NCI-H2081 treated with DMSO at 0.1 percent for 48 hours (cell line): ENCODE measurements at regions not wholly inside any gene's neighbourhood (a gene's known extent, or its start where the extent isn't known, plus 50 kb on each side); places are given as distances from the start of the nearest gene placed in this dataset.
A peak's percentile ranks its signal among the peaks of the same experiment; 100 is the strongest.
"Not testable (repeated sequence)": the region's sequence is repeated elsewhere in the genome, so short reads cannot be mapped to it uniquely, and the experiment has no call there.

Experiments used
- DNase-seq: peaks from one replicate; lab custom pipeline; 2025; lab: John Stamatoyannopoulos, UW

DNA sequence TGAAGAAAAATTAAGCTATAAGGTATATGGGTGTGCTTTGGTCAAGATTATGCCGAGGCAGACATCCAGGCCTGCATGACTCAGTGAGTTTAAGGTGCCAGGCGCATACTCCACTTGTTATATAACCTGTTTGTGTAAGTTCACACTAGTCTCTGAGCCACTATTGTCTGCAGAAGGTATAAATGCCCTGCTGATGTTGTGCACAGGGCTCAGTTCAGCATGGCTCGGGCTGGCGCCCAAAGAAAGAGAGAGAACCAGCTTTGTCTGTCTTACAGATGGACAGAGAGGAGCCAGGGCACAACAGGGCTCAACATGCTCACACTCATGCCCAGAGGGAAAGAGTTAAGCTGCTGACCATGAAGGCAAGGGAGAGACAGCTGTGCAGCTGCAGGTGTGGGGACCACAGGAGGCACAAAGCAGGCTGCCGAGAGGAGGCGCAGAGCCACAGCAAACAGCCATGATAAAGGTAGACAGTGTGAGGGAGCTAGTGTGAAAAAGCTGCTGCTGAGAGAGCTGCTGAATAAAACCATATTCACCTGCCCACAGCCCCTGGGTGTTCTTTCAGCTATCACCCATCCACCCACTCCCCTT, 1587.6 kb upstream of the C9orf72 start:
- peak; percentile 84 for DNase-seq

DNA sequence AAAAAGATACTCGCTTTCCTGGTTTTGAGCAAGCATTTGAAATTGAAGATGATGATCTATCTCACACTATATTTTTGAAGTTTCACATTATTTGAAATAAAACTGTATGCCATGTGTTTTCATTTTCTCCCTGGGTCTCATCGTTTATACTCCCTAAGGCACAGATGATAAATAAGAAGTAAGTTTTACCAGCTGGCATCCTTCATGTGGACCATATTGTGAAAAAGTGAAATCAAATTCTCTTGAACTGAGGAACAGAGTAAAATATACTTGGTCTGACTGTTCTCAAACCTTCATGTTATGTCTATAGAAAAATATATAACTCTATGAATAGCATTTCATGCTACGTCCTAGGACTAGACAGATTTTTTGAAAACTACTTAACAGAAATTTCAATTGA, 1600.9 kb upstream of the C9orf72 start:
- DNase-seq, result no peak

DNA sequence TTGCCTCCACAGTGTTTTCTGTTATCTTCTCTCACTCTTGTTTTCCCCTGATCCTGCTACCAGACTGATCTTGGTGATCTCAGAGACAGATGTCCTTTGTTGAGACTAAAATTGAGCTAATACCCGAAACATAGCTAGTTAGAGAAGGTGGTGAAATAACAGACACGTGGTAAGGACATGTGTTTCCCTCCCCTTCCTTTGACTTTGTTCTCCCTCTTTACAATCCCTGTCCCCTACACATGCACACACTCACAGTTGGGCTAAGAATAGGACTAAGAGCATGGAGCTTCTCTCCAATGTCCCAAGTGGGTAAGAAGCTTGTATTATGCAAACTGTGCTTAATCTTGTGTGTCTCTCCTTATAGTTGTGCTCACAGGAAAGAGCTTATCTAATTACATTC, 1603.0 kb upstream of the C9orf72 start:
- DNase-seq, result no peak

DNA sequence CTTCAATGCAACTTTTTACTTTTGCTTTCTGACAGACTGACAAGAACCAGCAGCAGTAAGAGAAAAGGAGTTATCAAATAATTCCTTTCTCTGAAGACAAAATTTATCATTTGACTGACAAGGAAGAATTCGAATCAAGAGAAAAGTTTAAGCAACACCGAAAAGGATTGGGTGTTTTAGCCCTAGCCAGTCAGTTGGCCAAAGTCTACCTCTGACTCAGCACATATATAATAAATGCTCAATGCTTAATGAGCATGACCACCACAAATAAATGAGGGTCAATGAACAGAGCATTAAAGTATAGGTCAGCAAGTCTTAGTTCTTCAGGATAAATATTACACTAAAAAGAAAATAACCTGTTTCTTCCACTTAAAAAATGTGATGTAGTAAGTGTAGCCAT, 1603.5 kb upstream of the C9orf72 start:
- no peak for DNase-seq

DNA sequence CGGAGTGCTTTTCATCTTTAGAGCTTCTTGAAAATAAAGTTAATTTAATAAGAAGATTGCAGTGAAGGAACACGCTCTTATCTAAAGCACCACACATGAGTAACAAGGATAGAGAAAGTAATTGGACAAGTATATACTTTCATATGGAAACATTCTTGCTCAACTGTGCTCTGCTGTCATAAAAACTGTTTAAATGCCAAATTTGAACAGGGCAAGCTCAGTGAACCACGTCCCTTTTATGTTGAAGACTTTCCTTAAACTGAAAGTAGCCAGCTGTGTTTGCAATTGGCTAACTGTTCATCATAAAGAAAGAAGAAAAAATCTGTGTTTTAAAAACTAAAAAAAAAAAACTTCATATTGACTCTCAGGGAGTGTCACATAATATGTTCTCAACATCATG, 1610.7 kb upstream of the C9orf72 start:
- DNase-seq, result no peak

DNA sequence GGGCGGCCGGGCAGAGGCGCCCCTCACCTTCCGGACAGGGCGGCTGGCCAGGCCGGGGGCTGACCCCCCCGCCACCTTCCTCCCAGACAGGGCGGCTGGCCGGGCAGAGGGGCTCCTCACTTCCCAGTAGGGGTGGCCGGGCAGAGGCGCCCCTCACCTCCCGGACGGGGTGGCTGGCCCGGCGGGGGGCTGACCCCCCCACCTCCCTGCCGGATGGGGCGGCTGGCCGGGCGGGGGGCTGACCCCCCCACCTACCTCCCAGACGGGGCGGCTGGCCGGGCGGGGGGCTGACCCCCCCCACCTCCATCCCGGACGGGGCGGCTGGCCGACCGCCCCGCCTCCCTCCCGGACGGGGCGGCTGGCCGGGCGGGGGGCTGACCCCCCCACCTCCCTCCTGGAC, 1615.5 kb upstream of the C9orf72 start:
- DNase-seq, result not testable (repeated sequence)

DNA sequence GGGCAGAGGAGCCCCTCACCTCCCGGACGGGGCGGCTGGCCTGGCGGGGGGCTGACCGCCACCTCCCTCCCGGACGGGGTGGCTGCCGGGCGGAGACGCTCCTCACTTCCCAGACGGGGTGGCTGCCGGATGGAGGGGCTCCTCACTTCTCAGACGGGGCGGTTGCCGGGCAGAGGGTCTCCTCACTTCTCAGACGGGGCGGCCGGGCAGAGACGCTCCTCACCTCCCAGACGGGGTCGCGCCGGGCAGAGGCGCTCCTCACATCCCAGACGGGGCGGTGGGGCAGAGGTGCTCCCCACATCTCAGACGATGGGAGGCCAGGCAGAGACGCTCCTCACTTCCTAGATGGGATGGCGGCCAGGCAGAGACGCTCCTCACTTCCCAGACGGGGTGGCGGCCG, 1615.9 kb upstream of the C9orf72 start:
- not testable (repeated sequence) for DNase-seq

DNA sequence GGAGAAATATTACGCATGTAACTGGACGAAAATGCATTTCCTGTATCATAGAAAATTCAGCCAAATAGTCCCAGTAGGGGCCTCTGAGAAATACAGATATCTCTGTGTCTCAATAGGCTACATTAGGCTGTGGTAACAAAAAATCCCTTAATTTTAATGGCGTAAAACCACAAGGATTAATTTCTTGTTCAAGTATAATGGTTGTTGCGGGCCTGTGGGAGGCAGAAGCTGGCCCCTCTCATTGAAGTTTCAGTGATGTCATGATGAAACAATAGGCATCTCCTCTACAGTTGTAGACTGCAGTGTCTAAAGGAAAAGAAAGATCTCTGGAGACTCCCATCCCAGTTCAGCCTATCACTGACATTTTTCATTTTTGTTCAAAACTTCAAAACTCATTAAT, 1625.6 kb upstream of the C9orf72 start:
- no peak for DNase-seq

DNA sequence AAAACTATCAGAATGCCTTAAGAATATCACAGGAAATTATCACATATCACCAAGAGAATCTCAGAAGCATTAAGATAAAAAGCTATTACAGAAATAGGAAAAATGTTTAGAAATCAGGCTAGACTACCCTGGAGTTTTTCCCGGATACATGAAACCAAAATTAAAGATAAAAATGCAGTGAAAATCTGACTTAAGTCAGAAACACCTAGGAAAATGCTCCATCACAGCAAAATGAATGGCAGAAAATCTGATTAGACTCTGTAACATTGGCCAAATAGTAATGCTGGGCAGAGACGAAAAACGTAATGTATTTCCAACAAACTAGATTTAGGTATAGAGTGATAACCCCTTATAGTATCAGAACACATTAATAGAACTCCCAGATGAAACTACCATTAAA, 1626.7 kb upstream of the C9orf72 start:
- no peak for DNase-seq

DNA sequence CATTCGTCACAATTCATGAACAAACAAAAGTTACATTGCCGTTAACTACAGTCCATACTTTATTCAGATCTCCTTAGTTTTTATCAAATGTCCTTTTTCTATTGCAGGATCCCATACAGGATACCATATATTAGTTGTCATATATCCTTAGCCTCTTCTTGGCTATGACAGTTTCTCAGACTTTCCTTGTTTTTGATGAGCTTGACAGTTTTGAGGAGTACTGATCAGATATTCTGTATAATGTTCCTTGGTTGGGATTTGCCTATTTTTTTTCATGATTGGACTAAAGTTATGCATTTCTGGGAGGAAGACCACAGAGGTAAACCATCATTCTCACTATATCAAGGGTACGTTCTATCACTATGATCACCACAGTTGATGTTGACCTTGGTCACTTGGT, 1627.4 kb upstream of the C9orf72 start:
- no peak for DNase-seq

DNA sequence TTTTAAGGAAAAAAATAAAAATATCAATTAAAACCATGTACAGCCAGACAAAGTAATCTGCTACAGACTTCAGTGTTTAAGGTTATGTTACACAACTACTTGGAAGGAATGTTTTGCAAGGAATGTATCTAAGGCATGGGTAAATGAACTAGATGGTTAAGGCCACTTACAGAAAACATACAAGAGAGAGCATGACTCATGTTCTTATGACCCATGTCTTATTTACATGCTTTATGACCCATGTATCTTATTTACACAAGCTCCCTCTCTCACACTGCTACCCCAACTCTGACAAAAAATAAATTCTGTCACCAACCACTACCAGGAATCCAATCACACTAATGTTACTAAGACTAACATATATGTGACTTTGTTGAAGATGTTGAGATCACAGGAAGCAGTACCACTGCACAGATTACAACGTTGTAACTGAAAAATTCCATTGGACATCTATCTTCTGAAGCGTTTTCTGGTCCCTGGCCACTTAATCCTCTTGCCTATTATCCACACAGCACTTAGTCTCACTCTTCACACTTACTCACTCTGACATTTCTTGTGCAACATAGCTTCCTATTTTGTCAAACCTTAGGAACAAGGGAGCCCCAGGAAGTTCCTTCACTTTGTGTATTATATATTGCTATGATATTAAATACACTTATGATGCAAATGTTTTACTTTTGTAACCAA, 1630.1 kb upstream of the C9orf72 start:
- no peak for DNase-seq

DNA sequence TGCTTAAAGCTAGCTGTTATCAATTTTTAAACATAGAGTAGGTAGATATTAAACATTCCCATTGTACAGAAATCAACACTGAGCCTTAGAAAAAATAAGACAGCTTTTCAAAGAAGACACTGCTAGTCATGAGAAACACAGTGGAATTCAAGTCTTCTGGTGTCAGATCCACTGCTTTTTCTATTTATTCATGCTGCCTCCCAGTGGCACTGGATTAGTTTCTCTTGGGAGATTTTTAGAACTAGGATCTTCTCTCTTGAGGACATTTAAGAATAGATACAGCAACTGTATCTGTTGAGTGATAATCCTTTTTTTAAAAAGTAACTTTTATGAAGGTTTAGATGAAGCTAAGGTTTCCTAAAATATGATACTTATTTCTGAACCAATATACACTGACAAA, 1635.4 kb upstream of the C9orf72 start:
- peak; percentile 48 for DNase-seq

DNA sequence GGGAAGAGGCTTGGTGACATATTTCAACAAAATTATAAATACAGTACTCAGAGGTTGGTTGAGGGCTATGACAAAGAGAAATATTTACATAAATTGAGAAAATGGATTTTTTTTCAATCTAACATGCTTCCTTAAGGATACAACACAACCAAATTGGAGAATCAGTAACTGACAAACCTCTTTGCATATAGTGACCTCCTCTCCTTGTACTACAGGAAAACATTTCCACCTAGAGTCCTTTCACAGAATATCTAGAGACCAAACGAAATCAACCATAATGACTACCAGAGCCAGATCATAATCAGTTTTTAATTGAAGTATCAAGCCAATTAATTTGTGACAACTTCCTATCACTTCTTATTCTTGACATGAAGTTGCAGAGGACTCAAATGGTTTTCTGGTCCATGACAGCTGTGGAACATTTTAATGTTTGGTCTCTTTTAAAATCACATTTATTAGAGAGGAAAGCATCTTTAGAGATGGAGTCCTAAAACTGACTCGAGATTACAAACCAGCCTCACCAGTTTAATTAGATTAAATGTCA, 1636.5 kb upstream of the C9orf72 start:
- DNase-seq, result peak; percentile 46

DNA sequence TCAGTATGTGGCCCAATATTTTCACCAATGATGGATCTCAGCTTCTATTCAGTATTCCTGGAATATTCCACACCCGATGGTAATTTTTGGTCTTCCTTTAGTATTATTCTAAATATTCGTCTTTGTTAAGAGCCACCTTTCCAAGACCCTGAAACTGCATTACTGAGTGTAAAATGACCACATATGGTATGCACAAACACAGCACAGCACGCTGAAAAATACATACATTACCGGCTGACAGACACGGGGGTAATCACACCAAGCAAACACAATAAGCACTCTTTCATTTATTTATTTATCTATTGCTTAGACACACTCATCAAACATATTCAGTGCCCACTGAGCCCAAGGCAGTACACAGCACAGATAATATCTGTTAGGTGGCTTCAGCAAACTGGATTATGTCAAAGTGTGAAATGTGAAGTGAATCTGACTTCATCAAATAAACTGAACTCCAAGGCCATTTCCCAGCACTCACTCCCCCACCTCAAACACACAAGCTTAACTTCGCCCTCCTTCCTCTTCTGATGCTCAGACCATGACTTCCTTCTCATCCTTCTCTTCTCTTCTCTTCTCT, 1637.8 kb upstream of the C9orf72 start:
- DNase-seq, result peak; percentile 22

DNA sequence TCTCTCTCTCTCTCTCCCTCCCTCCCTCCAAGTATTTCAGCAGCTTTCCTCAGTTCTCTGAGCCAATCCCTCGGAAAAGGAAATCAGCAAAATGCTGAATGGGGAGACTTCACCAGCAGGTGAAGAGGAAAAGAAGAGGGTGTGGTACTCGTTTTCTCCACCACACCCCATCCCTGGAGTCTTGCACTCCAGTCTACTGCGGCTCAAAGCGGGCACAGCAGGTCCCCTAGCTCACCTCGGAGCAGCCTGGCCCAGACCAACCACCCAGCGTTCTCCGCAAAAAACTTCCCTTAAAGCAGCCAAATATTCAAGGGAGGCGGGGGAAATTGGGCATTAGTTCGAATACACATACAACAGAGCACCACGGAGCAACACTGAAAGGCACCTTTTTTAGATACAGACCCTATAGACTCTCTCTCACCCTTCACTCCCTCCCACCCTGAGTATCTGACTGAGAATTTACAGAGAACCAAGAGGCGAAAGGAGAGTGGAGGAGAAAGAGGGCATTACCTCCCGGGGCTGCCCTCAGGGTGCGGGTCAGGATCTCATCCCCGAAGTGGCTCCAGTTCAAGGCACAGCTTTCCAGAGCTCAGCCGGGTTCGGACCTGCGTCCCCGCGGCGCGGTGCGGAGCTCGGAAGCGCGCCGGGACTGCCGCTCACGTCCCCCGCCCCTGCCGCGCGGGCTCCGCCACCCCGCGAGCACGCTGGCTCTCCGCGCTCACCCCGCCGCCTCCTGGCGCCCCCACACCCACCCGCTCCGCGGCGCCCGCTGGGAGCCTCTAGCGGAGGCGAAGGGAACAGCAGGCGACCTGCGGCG, 1638.5 kb upstream of the C9orf72 start:
- DNase-seq, result peak; percentile 45

DNA sequence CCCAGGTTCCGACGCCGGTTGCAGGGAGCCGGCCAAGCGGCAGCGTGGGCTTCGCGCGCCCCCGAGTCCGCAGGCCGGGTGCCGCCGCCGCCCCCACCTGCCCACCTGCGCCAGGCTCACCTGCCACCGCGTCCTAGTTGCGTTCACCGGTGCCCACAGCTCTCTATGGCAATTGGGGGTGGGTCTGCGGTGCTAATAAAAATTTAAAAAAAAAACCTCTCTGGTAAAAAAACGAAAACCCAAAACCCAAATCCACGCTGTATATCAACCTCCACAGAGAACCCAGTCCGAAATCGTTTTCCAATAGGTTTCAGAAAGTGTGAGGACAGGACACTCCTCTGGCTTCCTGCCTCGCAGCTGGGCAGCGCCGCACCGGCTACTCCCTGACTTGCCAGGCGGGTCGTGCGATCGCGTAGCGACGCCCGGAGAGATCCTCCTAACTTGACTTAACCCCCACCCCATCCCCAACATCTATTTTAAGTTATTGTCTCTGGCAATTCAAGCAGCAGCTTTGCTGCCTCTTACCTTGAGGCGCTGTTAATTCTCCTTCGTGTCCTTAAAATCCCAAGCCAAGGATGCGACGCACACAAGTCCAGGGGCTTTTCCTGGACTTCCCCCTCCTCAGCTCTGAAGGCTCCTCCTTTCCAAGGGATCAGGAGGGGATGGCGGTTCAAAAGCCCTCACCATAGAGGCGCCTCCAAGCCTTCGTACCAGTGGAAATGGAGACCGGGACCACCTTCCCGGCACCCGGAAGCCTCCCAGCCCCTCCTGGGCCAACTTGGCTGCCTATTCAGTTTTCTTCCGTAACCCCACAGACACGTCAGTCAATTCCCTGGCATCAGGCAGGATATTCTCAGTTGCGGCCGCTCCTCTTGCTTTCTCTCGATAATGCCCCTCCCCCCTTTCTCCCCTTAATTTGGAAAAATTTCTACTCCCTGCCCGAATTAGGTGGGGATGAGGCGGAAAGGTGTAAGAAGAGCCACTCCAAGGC, 1639.4 kb upstream of the C9orf72 start:
- no peak for DNase-seq

DNA sequence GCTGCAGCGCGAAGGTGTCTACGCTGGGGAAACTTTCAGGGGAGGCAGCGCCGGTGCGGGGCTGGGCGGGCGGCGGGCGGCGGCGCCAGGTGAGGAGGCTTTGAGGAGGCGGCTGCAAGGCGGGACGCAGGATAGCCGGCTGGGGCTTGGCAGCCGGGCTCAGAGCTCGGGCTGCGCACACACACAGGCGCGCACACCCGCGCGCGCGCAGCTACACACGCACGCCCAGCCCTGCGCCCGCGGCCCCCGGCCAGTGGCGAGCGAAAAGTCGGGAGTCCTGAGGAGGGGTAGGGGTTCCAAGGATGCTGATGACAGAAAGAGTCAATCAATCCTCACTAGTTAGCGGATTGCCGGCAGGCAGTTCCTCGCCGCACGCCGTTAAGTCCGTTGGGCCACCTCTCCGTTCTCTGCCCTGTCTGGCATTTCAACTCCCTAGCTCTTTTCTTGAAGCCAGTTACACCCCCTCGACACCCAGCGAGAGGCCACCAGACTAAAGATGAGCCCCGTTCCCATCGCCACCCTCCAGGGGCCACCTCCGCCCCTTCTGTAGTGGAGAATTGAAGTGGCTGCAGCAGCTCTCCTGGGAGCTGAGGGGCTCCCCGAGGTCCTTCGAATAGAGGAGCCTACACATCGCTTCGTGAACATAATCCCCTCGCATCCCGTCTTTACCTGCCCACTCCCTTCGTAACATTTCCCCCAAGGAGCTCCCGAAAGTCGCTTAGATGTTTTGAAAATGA, 1640.3 kb upstream of the C9orf72 start, which contains the start of gene LINGO2:
LINGO2 (minus strand) TSS at position 185 of the 737 bp plus-strand sequence.
- DNase-seq, result peak; percentile 79

DNA sequence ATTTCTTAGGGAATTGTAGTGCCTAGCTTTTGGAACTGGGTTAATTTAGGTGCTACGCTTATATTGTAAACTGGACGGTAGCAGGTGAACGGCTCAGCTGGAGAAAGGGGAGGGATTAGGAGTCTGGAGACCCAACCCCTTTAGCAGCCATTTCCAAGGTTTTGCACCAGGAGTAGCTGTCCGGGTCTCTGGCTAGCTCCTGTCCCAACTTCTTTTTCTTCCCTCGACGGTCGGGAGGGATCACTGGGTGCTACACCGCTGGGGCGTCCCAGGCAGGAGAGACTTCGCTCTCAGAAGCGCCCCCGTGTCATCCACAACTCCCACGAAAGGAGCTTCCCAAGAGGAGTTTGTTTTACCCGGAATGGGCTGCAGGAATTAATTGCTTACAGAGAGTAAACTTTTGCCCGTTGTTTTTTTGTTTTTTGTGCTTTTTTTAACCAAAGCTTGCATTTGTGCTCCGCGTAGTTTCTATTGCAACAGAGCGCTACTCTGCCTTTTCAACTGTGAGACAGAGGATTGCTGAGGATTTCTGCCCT, 1640.9 kb upstream of the C9orf72 start:
- peak; percentile 84 for DNase-seq

DNA sequence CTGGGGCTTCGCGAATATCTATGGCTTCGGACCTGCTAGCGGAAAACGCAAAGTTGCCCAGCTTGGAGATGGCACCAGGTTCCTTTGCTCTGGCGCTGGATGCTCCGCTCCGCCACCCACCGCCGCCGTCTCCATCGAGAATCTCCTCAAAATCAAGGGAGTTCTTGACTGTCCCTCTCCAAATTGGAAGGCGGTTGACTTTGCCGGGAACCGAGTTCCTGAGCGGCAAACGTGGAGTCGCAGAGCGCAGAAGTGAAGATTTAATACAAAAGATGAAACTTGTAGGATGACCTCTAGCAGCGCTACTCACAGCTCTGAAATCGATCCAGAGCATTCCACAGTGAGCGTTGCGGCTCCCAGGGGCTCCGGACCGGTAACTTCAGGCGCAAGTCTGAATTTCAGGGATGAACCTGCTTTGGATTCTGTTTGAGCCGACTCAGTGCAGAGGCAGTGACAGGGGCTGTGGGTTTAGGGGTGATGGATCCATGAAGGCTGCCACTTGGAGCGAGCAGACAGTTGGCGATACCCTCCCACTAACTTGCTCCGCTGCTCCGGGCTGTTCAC, 1641.5 kb upstream of the C9orf72 start:
- no peak for DNase-seq

DNA sequence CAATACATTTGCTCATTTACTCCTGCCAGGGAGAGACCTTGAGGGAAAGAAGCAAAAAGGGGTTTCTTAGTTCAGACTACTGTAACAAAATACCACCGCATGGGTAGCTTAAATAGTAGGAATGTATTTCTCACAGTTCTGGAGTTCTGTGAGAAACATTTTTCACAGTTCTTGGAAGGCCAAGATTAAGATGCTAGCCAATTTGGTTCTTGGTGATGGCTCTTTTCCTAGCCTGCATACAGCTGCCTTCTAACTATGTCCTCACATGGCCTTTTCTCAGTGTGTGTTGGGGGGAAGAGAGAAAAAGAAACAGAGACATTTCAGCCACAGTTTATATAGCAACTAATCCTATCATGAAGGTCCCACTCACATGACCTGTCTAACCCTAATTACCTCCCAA, 1644.7 kb upstream of the C9orf72 start:
- no peak for DNase-seq
